ENCODE measurements at regions not wholly inside any gene's neighbourhood (a gene's known extent, or its start where the extent isn't known, plus 50 kb on each side); places are given as distances from the start of the nearest gene placed in this dataset.

- H3K36me3 ChIP-seq (ENCODE audit: insufficient read depth, low read length): no peaks in the 10 kb centered on the region
Measured at GRCh38 chr3:135528413-135529015, 437.0 kb upstream of the PPP2R3A start.

GRCh38 chr3:135532021-135532420 is 433.5 kb upstream of the PPP2R3A start:
- Histone ChIP-seq H3K79me2 (ENCODE audit: insufficient read depth, low read length) (no peaks in the 10 kb centered on the region), H3K27ac (ENCODE audit: low read depth, low read length) (no peak overlapping the region), H2AFZ (ENCODE audit: low read length) (no peak overlapping the region), H3K36me3 (ENCODE audit: insufficient read depth, low read length) (no peaks in the 10 kb centered on the region), H3K27me3 (ENCODE audit: insufficient read depth, low read length) (peaks cover 4% of the 10 kb centered on the region), H3K4me2 (ENCODE audit: insufficient read depth, low read length) (no peak overlapping the region), H4K20me1 (ENCODE audit: insufficient read depth, low read length) (no peaks in the 10 kb centered on the region), H3K9me3 (ENCODE audit: low read depth, low read length) (no peaks in the 10 kb centered on the region), H3K4me1 (ENCODE audit: insufficient read depth, low read length) (no peaks in the 10 kb centered on the region), H3K4me3 (ENCODE audit: insufficient read depth, low read length) (no peak overlapping the region)
- TF ChIP-seq CTCF (IDR thresholded peaks at IDR 0.05; ENCODE audit: extremely low read depth, low read depth, low read length): no peak
- no peak for DNase-seq (ENCODE audit: insufficient read length, low spot score, missing footprints)

More at GRCh38 chr3:135528413-135529015, 437.0 kb upstream of the PPP2R3A start:
- Histone ChIP-seq H3K27me3 (ENCODE audit: insufficient read depth, low read length) (peaks cover 4% of the 10 kb centered on the region), H2AFZ (ENCODE audit: low read length) (no peak overlapping the region), H3K27ac (ENCODE audit: low read depth, low read length) (no peak overlapping the region), H3K4me3 (ENCODE audit: insufficient read depth, low read length) (no peak overlapping the region), H3K4me1 (ENCODE audit: insufficient read depth, low read length) (no peaks in the 10 kb centered on the region), H4K20me1 (ENCODE audit: insufficient read depth, low read length) (no peaks in the 10 kb centered on the region), H3K4me2 (ENCODE audit: insufficient read depth, low read length) (no peak overlapping the region), H3K79me2 (ENCODE audit: insufficient read depth, low read length) (no peaks in the 10 kb centered on the region), H3K9me3 (ENCODE audit: low read depth, low read length) (no peaks in the 10 kb centered on the region)
- DNase-seq (ENCODE audit: insufficient read length, low spot score, missing footprints): no peak
- TF ChIP-seq CTCF (IDR thresholded peaks at IDR 0.05; ENCODE audit: extremely low read depth, low read depth, low read length): no peak

- Histone ChIP-seq H3K9me3 (ENCODE audit: low read depth, low read length) (no peaks in the 10 kb centered on the region), H3K27ac (ENCODE audit: low read depth, low read length) (no peak overlapping the region), H2AFZ (ENCODE audit: low read length) (no peak overlapping the region), H3K27me3 (ENCODE audit: insufficient read depth, low read length) (no peaks in the 10 kb centered on the region), H3K4me1 (ENCODE audit: insufficient read depth, low read length) (no peaks in the 10 kb centered on the region), H4K20me1 (ENCODE audit: insufficient read depth, low read length) (no peaks in the 10 kb centered on the region), H3K4me2 (ENCODE audit: insufficient read depth, low read length) (no peak overlapping the region), H3K4me3 (ENCODE audit: insufficient read depth, low read length) (no peak overlapping the region), H3K79me2 (ENCODE audit: insufficient read depth, low read length) (no peaks in the 10 kb centered on the region), H3K36me3 (ENCODE audit: insufficient read depth, low read length) (no peaks in the 10 kb centered on the region)
- DNase-seq (ENCODE audit: insufficient read length, low spot score, missing footprints): no peak
- TF ChIP-seq CTCF (IDR thresholded peaks at IDR 0.05; ENCODE audit: extremely low read depth, low read depth, low read length): no peak
Measured at GRCh38 chr3:135538123-135538522, 427.4 kb upstream of the PPP2R3A start.

GRCh38 chr3:135539351-135539750 is 426.2 kb upstream of the PPP2R3A start:
- DNase-seq (ENCODE audit: insufficient read length, low spot score, missing footprints): no peak
- Histone ChIP-seq H3K4me3 (ENCODE audit: insufficient read depth, low read length) (no peak overlapping the region), H3K27me3 (ENCODE audit: insufficient read depth, low read length) (no peaks in the 10 kb centered on the region), H3K9me3 (ENCODE audit: low read depth, low read length) (no peaks in the 10 kb centered on the region), H3K4me1 (ENCODE audit: insufficient read depth, low read length) (no peaks in the 10 kb centered on the region), H3K4me2 (ENCODE audit: insufficient read depth, low read length) (no peak overlapping the region), H2AFZ (ENCODE audit: low read length) (no peak overlapping the region), H4K20me1 (ENCODE audit: insufficient read depth, low read length) (no peaks in the 10 kb centered on the region), H3K27ac (ENCODE audit: low read depth, low read length) (no peak overlapping the region), H3K36me3 (ENCODE audit: insufficient read depth, low read length) (no peaks in the 10 kb centered on the region), H3K79me2 (ENCODE audit: insufficient read depth, low read length) (no peaks in the 10 kb centered on the region)
- no peak for TF ChIP-seq CTCF (IDR thresholded peaks at IDR 0.05; ENCODE audit: extremely low read depth, low read depth, low read length)
